GM19035 (cell line): ENCODE measurements at regions not wholly inside any gene's neighbourhood (a gene's known extent, or its start where the extent isn't known, plus 50 kb on each side); places are given as distances from the start of the nearest gene placed in this dataset.

Source experiments
- ATAC-seq: cut with Tn5 transposase; IDR thresholded peaks from one replicate; pipeline ENCODE4 v1.9.1; 2021; ENCODE audit not compliant: unreplicated experiment

- no peak for ATAC-seq
These were observed 181.7 kb upstream of the VRK2 start for GRCh38 chr2:57864926-57865325.

- no peak for ATAC-seq
These were observed 178.9 kb upstream of the VRK2 start for GRCh38 chr2:57867730-57868129.

GRCh38 chr2:57868619-57869139, 177.9 kb upstream of the VRK2 start:
- no peak for ATAC-seq

- ATAC-seq, result no peak
These were observed 176.8 kb upstream of the VRK2 start for GRCh38 chr2:57869758-57870344.

GRCh38 chr2:57876313-57876712, 170.3 kb upstream of the VRK2 start:
- ATAC-seq, result no peak

- no peak for ATAC-seq
These were observed 168.8 kb upstream of the VRK2 start for GRCh38 chr2:57877811-57878170.

GRCh38 chr2:57878171-57878865, 168.3 kb upstream of the VRK2 start:
- ATAC-seq, result no peak

GRCh38 chr2:57878866-57879210, 167.8 kb upstream of the VRK2 start:
- ATAC-seq, result no peak

GRCh38 chr2:57880446-57880845, 166.2 kb upstream of the VRK2 start:
- ATAC-seq, result no peak

- no peak for ATAC-seq
These were observed 165.6 kb upstream of the VRK2 start for GRCh38 chr2:57880967-57881366.

- no peak for ATAC-seq
These were observed 164.4 kb upstream of the VRK2 start for GRCh38 chr2:57881998-57882888.

- no peak for ATAC-seq
These were observed 163.6 kb upstream of the VRK2 start for GRCh38 chr2:57882895-57883515.

- ATAC-seq, result no peak
These were observed 162.3 kb upstream of the VRK2 start for GRCh38 chr2:57884281-57884680.

GRCh38 chr2:57885742-57886141, 160.9 kb upstream of the VRK2 start:
- ATAC-seq, result no peak

- no peak for ATAC-seq
These were observed 160.3 kb upstream of the VRK2 start for GRCh38 chr2:57886161-57886786.

- ATAC-seq, result no peak
These were observed 158.1 kb upstream of the VRK2 start for GRCh38 chr2:57888463-57888862.

GRCh38 chr2:57890464-57890863, 156.1 kb upstream of the VRK2 start:
- no peak for ATAC-seq

- ATAC-seq, result no peak
These were observed 155.4 kb upstream of the VRK2 start for GRCh38 chr2:57891086-57891712.

- ATAC-seq, result peak; percentile 88
These were observed 153.7 kb upstream of the VRK2 start for GRCh38 chr2:57892920-57893319.

- no peak for ATAC-seq
These were observed 153.3 kb upstream of the VRK2 start for GRCh38 chr2:57893347-57893746.

GRCh38 chr2:57893786-57894185, 152.8 kb upstream of the VRK2 start:
- ATAC-seq, result no peak
